ACC112 (cell line): ENCODE measurements at regions not wholly inside any gene's neighbourhood (a gene's known extent, or its start where the extent isn't known, plus 50 kb on each side); places are given as distances from the start of the nearest gene placed in this dataset.
"Not testable (repeated sequence)": the region's sequence is repeated elsewhere in the genome, so short reads cannot be mapped to it uniquely, and the experiment has no call there.

Experiments used
- H2AFZ ChIP-seq: fragments of 200-600 bp; sonication (generic); one replicate; pipeline ENCODE4 v1.6.0; 2017; ENCODE audit warnings: antibody characterized with exemption, low read length; ENCODE audit not compliant: unreplicated experiment
- H3K27ac ChIP-seq: fragments of 200-600 bp; sonication (generic); 2 replicates; pipeline ENCODE4 v1.5.1; 2014; ENCODE audit warnings: low read depth, mild to moderate bottlenecking, antibody characterized with exemption, low read length, moderate library complexity
- H3K27me3 ChIP-seq: fragments of 200-600 bp; sonication (generic); 2 replicates; pipeline ENCODE4 v1.6.1; 2014; ENCODE audit warnings: mild to moderate bottlenecking, antibody characterized with exemption, low read length, moderate library complexity, mixed read lengths; ENCODE audit not compliant: insufficient read depth
- H3K36me3 ChIP-seq: fragments of 200-600 bp; sonication (generic); 2 replicates; pipeline ENCODE4 v1.6.1; 2016; ENCODE audit warnings: mild to moderate bottlenecking, antibody characterized with exemption, low read length, moderate library complexity, mixed read lengths; ENCODE audit not compliant: insufficient read depth
- H3K4me1 ChIP-seq: fragments of 200-600 bp; sonication (generic); one replicate; pipeline ENCODE4 v1.6.1; 2016; ENCODE audit warnings: low read length, mixed read lengths; ENCODE audit not compliant: insufficient read depth, unreplicated experiment, control insufficient read depth
- H3K4me3 ChIP-seq: fragments of 200-600 bp; sonication (generic); 2 replicates; pipeline ENCODE4 v1.5.1; 2014; ENCODE audit warnings: mild to moderate bottlenecking, low read depth, low read length
- H3K79me2 ChIP-seq: fragments of 200-600 bp; sonication (generic); one replicate; pipeline ENCODE4 v1.6.0; 2016; ENCODE audit warnings: low read length; ENCODE audit not compliant: control insufficient read depth, unreplicated experiment, insufficient read depth

DNA sequence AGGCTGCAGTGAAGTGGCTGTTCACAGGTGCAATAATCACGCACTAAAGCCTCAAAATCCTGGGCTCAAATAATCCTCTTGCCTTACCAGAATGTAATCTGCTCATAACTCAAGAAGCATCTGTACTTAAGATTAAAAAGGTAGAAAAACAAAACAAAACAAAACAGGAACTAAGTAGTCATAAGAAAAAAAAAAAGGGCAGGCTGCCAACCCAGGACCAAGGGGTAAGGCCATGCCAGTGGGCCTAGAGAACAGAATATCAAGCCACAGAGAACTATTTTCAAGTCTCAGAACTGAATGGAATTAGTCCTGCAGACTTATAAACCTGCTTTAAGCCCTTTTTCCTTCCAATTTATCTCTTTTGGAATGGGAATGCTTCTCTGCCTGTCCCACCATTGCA, 64.8 kb upstream of the TBC1D3K start:
- no peaks in the 10 kb centered on the region for H3K4me1 ChIP-seq
- H2AFZ ChIP-seq, result no peak overlapping the region
- H3K79me2 ChIP-seq, result no peaks in the 10 kb centered on the region
- no peaks in the 10 kb centered on the region for H3K36me3 ChIP-seq
- H3K4me3 ChIP-seq, result no peak overlapping the region
- no peak overlapping the region for H3K27ac ChIP-seq
- peaks cover 7% of the 10 kb centered on the region; the same call in 1 of the 2 replicates for H3K27me3 ChIP-seq

DNA sequence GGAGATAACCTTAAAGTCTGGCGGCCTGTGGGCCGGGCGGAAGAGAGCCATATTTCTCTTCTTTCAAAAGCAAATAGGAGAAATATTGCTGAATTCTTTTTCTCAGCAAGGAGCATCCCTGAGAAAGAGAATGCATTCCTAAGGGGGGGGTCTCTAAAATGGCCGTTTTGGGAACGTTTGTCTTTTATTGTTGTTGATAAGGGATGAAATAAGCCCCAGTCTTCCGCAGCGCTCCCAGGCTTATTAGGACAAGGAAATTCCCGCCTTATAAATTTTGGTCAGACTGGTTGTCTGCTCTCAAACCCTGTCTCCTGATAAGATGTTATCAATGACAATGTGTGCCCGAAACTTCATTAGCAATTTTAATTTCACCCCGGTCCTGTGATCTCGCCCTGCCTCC, 65.8 kb upstream of the TBC1D3K start:
- not testable (repeated sequence) for H3K27me3 ChIP-seq, H3K27ac ChIP-seq, H3K36me3 ChIP-seq, H3K79me2 ChIP-seq, H3K4me3 ChIP-seq, H3K4me1 ChIP-seq, H2AFZ ChIP-seq

DNA sequence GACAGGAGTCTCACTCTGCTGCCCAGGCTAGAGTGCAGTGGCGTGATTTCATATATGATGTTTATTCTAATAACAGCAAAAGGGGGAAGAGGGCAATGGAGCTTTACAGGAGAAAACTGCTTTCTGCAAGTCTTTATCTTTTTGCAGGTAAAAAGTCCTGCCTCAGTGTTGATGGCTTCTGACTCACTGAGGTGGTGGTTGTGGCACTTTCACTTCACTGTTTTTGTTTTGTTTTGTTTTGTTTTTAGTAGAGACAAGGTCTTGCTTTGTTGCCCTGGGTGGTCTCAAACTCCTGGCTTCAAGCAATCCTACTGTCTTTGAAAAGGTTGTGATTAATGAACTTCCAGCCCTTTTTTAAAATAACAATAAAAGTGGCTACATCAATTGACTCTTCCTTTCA, 68.0 kb upstream of the TBC1D3K start:
- H2AFZ ChIP-seq, result no peak overlapping the region
- H3K36me3 ChIP-seq, result no peaks in the 10 kb centered on the region
- H3K4me1 ChIP-seq, result no peaks in the 10 kb centered on the region
- H3K4me3 ChIP-seq, result no peak overlapping the region
- no peaks in the 10 kb centered on the region for H3K79me2 ChIP-seq
- H3K27me3 ChIP-seq, result peaks cover 10% of the 10 kb centered on the region
- no peak overlapping the region for H3K27ac ChIP-seq

DNA sequence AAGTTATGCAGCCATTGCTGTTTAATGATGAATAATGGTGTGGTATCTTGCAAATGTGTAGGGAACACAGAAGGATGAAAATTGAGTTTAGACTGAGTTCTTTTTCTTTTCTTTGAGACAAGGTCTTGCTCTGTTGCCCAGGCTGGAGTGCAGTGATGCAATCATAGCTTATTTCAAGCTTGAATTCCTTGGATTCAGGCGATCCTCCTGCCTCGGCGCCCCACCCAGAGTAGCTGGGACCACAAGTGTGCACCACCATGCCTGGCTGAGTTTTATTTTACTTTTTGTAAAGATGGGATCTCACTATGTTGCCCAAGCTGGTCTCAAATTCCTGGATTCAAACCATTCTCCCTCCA, 74.6 kb upstream of the TBC1D3K start:
- Histone ChIP-seq H3K4me1 (peaks cover 10% of the 10 kb centered on the region), H2AFZ (no peak overlapping the region), H3K27me3 (peaks cover 3% of the 10 kb centered on the region; the same call in 1 of the 2 replicates), H3K36me3 (no peaks in the 10 kb centered on the region), H3K79me2 (no peaks in the 10 kb centered on the region), H3K4me3 (no peak overlapping the region), H3K27ac (no peak overlapping the region; the same call in 1 of the 2 replicates)

DNA sequence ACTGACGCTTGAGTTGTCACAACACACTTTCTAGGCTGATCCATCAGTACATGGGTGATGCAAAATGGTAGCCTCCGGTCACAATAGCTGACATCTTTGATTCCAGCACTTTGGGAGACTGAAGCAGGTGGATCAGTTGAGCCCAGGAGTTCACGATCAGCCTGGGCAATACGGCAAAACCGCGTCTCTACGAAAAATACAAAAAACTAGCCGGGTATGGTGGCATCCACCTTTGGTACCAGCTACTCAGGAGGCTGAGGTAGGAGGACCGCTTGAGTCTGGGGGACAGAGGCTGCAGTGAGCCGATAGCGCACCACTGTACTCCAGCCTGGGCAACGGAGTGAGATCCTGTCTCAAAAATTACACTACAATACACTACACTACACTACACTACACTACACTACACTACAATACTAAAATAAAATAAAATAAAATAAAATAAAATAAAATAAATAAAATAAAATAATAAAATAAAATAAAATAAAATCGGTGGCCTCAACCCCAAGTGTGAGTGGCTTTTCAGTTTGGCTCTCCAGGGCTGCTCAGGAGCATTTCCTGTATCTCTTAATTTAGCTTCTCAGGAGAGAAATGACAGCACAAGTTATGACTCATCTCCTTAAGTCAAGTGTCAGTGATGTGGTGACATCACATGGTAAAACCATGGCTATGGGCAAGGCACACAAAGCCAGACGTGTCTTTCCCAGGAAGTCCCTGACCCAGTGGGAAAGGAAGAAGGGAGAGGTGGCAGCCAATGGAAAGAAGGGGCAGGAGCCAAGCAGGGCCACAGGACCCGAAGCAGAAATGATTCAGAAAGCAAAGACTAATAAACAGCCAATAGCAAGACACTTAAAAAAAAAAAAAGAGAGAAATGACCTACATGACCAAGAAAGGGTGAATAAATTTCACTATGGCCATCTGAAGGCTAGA, 75.3 kb upstream of the TBC1D3K start:
- no peak overlapping the region; the same call in 1 of the 2 replicates for H3K27ac ChIP-seq
- H2AFZ ChIP-seq, result no peak overlapping the region
- no peak overlapping the region for H3K4me3 ChIP-seq

DNA sequence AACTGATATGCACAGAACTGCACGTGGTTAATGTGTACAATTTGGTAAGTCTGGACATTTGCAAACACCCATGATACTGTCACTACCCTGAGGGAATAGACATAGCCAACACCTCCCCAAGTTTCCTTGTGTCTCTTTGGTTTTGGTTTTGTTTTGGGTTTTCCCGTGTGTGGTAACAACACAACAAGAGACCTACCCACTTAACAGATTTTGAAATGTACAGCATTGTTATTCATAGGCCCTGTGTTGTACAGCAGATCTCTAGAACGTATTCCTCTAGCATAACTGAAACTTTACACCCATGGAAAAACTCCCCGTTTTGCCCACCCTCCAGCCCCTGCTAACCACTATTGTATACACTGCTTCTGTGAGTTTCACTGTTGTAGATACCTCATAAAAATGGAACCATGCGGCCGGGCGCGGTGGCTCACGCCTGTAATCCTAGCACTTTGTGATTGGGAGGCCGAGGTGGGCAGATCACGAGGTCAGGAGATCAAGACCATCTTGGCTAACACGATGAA, 76.3 kb upstream of the TBC1D3K start:
- Histone ChIP-seq H3K27me3 (peaks cover 3% of the 10 kb centered on the region), H3K4me3 (no peak overlapping the region), H3K79me2 (no peaks in the 10 kb centered on the region), H3K36me3 (no peaks in the 10 kb centered on the region), H3K4me1 (peaks cover 10% of the 10 kb centered on the region), H2AFZ (no peak overlapping the region), H3K27ac (no peak overlapping the region)

More for the DNA sequence above, 75.3 kb upstream of the TBC1D3K start:
- peaks cover 10% of the 10 kb centered on the region for H3K4me1 ChIP-seq
- H3K27me3 ChIP-seq, result peaks cover 3% of the 10 kb centered on the region; the same call in 1 of the 2 replicates
- H3K36me3 ChIP-seq, result no peaks in the 10 kb centered on the region
- H3K79me2 ChIP-seq, result no peaks in the 10 kb centered on the region

DNA sequence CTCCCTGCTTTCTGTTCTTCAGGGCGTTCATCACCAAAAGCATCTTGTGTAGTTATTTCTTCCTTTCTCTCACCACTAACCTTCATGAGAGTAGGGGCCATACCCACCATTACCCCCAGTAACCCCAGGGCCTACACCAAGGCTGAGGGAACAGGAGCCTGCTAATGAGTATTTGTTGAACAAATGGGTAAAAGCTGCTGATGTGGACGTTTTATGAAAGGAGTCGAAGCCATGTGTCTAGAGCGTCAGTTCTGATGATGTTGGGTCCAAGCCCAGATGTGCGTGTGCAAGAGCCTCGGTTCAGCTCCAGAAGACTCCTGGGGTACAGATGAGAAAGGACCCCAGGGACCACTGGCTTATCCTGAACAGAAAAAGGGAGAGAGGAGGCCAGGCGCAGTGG, 77.1 kb upstream of the TBC1D3K start:
- H3K4me1 ChIP-seq, result peaks cover 10% of the 10 kb centered on the region
- H3K36me3 ChIP-seq, result no peaks in the 10 kb centered on the region
- H3K27ac ChIP-seq, result no peak overlapping the region
- H3K79me2 ChIP-seq, result no peaks in the 10 kb centered on the region
- no peak overlapping the region for H3K4me3 ChIP-seq
- H3K27me3 ChIP-seq, result peaks cover 7% of the 10 kb centered on the region
- H2AFZ ChIP-seq, result no peak overlapping the region

DNA sequence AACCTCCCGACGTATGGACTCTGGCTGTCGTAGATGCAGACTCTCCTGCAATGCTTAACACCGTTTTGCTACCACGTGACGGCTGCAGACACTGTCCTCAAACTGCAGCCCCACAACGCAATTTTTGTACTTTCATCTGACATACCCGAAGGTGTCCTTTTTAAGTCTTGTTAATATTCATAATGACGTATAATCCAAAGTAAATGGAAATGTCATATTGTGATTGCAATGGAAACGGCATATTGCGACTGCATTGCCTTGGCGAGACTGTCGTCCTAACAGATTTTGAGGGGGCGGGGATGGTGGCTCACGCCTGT, 79.3 kb upstream of the TBC1D3K start:
- peaks cover 13% of the 10 kb centered on the region; the same call in 1 of the 2 replicates for H3K27me3 ChIP-seq
- no peaks in the 10 kb centered on the region for H3K36me3 ChIP-seq
- no peak overlapping the region for H3K4me3 ChIP-seq
- H3K27ac ChIP-seq, result no peak overlapping the region
- H3K4me1 ChIP-seq, result peaks cover 10% of the 10 kb centered on the region
- no peak overlapping the region for H2AFZ ChIP-seq
- no peaks in the 10 kb centered on the region for H3K79me2 ChIP-seq

DNA sequence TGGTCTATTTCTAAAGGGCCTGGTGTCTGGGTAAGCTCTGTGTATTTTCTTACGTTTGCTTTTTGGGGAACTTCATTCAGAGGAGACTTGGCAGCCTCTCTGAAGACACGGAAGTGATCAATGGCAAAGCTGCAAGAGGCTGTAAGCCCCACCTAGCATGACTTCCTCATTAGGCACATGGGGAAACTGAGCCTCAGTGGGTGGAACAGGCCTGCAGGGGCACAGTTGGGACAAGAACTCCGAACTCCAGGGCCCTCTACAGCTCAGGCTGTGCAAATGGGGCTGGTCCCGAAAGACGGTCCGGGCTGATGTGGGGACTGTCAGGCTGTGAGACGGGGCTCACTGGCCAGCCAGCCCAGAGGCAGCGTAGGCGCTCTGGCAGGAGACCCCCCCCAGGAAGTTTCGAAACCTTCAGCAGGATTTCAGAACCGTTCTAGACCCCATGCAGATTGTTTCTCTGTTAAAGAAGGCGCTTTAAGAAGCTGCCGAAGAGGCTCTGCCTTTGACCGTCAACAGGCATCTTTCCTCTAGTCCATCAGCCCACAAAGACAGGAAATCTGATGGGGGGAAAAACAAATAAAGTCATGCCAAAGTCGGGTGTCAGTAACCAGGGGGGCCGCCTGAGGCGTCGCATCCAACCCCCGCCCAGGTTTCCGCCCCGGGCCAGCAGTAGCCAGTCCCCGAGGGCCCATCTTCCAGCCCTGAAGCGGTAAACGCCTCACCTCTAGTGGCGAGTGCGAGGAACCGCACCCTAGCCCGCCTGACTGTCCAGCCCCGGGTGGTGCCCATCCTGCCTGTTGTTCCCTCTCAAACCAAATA, 79.8 kb upstream of the TBC1D3K start:
- H3K4me1 ChIP-seq, result peaks cover 7% of the 10 kb centered on the region
- H3K36me3 ChIP-seq, result no peaks in the 10 kb centered on the region
- H3K4me3 ChIP-seq, result peak overlapping the region; percentile 40; the same call in 1 of the 2 replicates
- H3K27me3 ChIP-seq, result peaks cover 17% of the 10 kb centered on the region
- no peaks in the 10 kb centered on the region for H3K79me2 ChIP-seq
- H3K27ac ChIP-seq, result no peak overlapping the region
- H2AFZ ChIP-seq, result peak overlapping the region; percentile 61

DNA sequence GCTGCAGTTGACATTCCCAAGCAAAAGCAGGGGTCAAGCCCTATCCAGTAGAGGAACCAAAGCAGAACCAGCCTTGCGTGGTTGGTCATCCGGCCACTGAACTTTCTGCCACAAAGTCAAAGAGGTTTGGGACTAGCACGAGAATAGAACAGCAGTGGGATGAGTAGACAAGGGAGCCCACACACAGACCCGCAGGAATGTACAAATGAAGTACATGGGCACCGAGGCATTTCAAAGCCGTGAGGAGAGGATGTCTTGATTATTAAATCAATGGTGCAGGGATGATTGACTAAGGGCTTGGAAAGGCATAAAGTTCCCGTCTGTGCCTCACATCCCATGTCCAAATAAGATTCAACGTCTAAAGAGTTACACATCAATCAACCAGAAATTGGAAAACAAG, 81.8 kb upstream of the TBC1D3K start:
- no peak overlapping the region for H2AFZ ChIP-seq
- H3K4me1 ChIP-seq, result no peaks in the 10 kb centered on the region

More for the DNA sequence above, 81.8 kb upstream of the TBC1D3K start:
- H3K4me3 ChIP-seq, result no peak overlapping the region
- H3K27me3 ChIP-seq, result peaks cover 29% of the 10 kb centered on the region
- no peak overlapping the region for H3K27ac ChIP-seq
- H3K79me2 ChIP-seq, result no peaks in the 10 kb centered on the region
- H3K36me3 ChIP-seq, result no peaks in the 10 kb centered on the region
